Epithelial cell of prostate (primary cell): ENCODE measurements at regions not wholly inside any gene's neighbourhood (a gene's known extent, or its start where the extent isn't known, plus 50 kb on each side); places are given as distances from the start of the nearest gene placed in this dataset.
"Not testable (repeated sequence)": the region's sequence is repeated elsewhere in the genome, so short reads cannot be mapped to it uniquely, and the experiment has no call there.

Experiments
- DNase-seq: peaks from one replicate; pipeline ENCODE4 v3.0.0-alpha.2; 2011; ENCODE audit warnings: low read depth, low spot score
- H3K27ac ChIP-seq: fragments of 450-650 bp; 2 replicates; pipeline ENCODE4 v1.5.1; 2017; ENCODE audit warnings: mild to moderate bottlenecking

DNA sequence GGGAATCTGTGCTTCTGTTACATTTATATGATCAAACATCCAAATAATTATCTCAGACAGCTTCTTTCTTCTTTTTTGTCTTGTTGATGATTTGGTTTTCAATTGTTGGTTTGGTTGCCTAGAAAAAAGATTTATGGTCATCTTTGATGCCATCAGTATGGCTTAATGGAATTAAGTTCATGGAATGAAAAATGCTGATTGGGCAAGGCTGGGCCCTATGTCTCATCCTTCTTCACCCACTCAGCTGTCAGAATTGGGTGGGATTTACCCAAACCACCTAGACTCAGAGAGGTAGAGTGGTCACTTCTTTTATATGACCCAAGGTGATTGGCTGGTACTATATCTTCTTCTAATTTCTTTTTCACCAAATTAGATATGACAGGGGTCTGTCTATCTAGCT is 258.3 kb downstream of the DOK5 start:
- H3K27ac ChIP-seq, result no peak overlapping the region
- DNase-seq, result no peak

DNA sequence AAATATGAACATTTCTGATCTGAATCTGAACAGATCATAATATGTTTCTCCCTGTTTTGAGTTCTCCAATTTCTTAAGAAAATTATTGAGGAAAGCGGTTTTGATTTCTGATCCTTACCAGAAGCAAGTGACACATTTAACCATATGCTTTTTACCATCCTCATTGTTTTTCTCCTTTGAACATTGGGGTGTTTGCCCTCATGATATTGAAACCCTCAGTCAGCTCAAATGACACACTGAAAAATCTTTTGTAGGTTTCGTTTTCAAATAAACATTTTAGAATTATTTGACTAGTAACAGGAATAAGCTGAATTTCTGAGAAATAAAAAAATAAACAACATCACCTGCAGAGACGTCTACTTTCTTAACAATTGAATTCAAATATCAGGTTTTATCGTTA is 252.1 kb downstream of the DOK5 start:
- H3K27ac ChIP-seq, result no peak overlapping the region
- DNase-seq, result no peak

- no peak for DNase-seq
Observed at GRCh38 chr20:54726687-54727300, 251.4 kb downstream of the DOK5 start.

DNA sequence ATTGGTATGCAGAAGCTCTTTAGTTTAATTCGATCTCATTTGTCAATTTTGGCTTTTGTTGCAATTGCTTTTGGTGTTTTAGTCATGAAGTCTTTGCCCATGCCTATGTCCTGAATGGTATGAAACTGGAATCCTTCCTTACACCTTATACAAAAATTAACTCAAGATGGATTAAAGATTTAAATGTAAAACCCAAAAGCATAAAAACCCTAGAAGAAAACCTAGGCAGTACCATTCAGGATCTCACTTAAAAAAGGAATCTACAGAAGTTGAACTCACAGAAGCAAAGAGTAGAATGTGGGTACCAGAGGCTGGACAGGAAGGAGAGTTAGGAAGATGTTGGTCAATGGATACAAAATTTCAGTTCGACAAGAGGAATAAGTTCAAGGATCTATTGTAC is 249.9 kb downstream of the DOK5 start:
- H3K27ac ChIP-seq, DNase-seq: not testable (repeated sequence)

More at GRCh38 chr20:54726687-54727300, 251.4 kb downstream of the DOK5 start:
- no peak overlapping the region for H3K27ac ChIP-seq

DNA sequence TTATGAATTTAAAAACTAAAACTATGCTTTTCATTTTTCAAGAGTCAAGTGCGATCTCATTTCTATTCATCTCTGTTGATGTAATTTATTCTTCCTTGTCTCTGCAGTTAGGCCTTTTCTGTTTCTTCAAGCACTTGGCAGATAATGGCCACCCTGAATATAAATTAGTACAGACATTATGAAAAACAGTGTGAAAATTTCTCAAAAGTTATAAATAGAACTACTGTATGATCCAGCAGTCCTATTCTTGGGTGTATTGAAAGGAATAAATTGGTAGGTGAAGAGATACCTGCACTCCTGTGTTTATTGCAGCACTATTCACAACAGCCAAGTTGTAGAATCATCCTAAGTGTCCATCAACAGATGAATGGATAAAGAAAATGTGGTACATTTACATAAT is 248.3 kb downstream of the DOK5 start:
- H3K27ac ChIP-seq, result no peak overlapping the region
- no peak for DNase-seq

DNA sequence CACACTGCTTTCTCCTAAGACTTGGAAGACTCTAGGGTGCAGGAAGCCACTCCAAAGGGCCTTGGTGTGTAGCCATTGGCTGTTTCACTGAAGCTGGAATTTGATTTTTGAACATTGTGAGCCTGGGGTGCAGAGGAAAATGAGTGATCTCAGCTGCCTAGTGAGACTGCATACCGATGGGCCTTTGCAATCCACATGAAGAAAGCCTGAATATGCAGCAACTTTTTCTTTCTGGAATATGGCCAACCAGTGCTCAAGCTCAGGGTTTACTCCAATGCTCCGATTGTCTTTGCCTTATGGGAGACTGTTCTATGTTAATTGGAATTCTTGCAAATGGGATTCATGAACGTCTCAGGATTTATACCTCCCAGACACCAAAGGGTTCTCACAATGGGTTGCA is 242.6 kb downstream of the DOK5 start:
- H3K27ac ChIP-seq, result no peak overlapping the region
- DNase-seq, result no peak

- no peak overlapping the region for H3K27ac ChIP-seq
- no peak for DNase-seq
Observed at GRCh38 chr20:54716790-54717189, 241.4 kb downstream of the DOK5 start.

- DNase-seq, result no peak
Observed at GRCh38 chr20:54716174-54716747, 240.9 kb downstream of the DOK5 start.

GRCh38 chr20:54714817-54715216 is 239.4 kb downstream of the DOK5 start:
- no peak for DNase-seq
- H3K27ac ChIP-seq, result no peak overlapping the region

More at GRCh38 chr20:54716174-54716747, 240.9 kb downstream of the DOK5 start:
- no peak overlapping the region for H3K27ac ChIP-seq

- no peak for DNase-seq
- no peak overlapping the region for H3K27ac ChIP-seq
Observed at GRCh38 chr20:54713727-54714126, 238.3 kb downstream of the DOK5 start.

- H3K27ac ChIP-seq, result no peak overlapping the region
- DNase-seq, result no peak
Observed at GRCh38 chr20:54711071-54711470, 235.7 kb downstream of the DOK5 start.

- no peak overlapping the region for H3K27ac ChIP-seq
- DNase-seq, result no peak
Observed at GRCh38 chr20:54710341-54710740, 234.9 kb downstream of the DOK5 start.

GRCh38 chr20:54708229-54708628 is 232.8 kb downstream of the DOK5 start:
- H3K27ac ChIP-seq, result no peak overlapping the region
- DNase-seq, result no peak

- H3K27ac ChIP-seq, result no peak overlapping the region
Observed at GRCh38 chr20:54707801-54708200, 232.4 kb downstream of the DOK5 start.

GRCh38 chr20:54706581-54706980 is 231.2 kb downstream of the DOK5 start:
- no peak for DNase-seq
- H3K27ac ChIP-seq, result no peak overlapping the region

More at GRCh38 chr20:54707801-54708200, 232.4 kb downstream of the DOK5 start:
- DNase-seq, result no peak

GRCh38 chr20:54704032-54704635 is 228.7 kb downstream of the DOK5 start:
- no peak overlapping the region for H3K27ac ChIP-seq

More at GRCh38 chr20:54704032-54704635, 228.7 kb downstream of the DOK5 start:
- DNase-seq, result no peak
